A549 (cell line): ENCODE measurements at regions not wholly inside any gene's neighbourhood (a gene's known extent, or its start where the extent isn't known, plus 50 kb on each side); places are given as distances from the start of the nearest gene placed in this dataset.

Source experiments
- CEBPB ChIP-seq, 2 experiments: fragments of >200 bp in 1 of 2; sonication (Bioruptor Twin) in 1 of 2; formaldehyde crosslinking in 1 of 2; IDR thresholded peaks; 2 replicates each; pipeline ENCODE4 v1.6.1; 2012 to 2016
- CTCF ChIP-seq: fragments of >200 bp; sonication (Bioruptor Twin); formaldehyde crosslinking; IDR thresholded peaks from 3 replicates; pipeline ENCODE4 v1.5.1; 2016
- JUN ChIP-seq, 2 experiments: fragments of >200 bp; sonication (Bioruptor Twin); formaldehyde crosslinking; IDR thresholded peaks; 2 replicates in 1 of 2; 3 replicates in 1 of 2; pipeline ENCODE4 v1.6.1; 2016 to 2017
- KDM5A ChIP-seq: fragments of 200-600 bp; sonication (generic); IDR thresholded peaks from 2 replicates; pipeline ENCODE4 v1.6.1; 2016; ENCODE audit warnings: antibody characterized with exemption, mild to moderate bottlenecking
- MAZ ChIP-seq: fragments of 150-350 bp; IDR thresholded peaks from 2 replicates; pipeline ENCODE4 v1.6.1; 2014; ENCODE audit warnings: antibody characterized with exemption, low read depth, low read length, borderline replicate concordance
- PHF8 ChIP-seq: fragments of 200-600 bp; sonication (generic); IDR thresholded peaks from 2 replicates; pipeline ENCODE4 v1.6.1; 2016; ENCODE audit warnings: low read depth, mild to moderate bottlenecking, antibody characterized with exemption, moderate library complexity, borderline replicate concordance
- POLR2A ChIP-seq: IDR thresholded peaks from 2 replicates; pipeline ENCODE4 v1.6.1; 2012; ENCODE audit warnings: mild to moderate bottlenecking, low read length
- RCOR1 ChIP-seq: fragments of 150-350 bp; IDR thresholded peaks from 2 replicates; pipeline ENCODE4 v1.6.1; 2014; ENCODE audit warnings: antibody characterized with exemption, low read length, low read depth
- TP53 ChIP-seq: fragments of 250-450 bp; sonication (Bioruptor Pico); IDR thresholded peaks from 2 replicates; pipeline ENCODE4 v1.5.0; 2021; ENCODE audit warnings: mild to moderate bottlenecking, moderate library complexity
- TF ChIP-seq, protein P1 (sequence below): IDR thresholded peaks from 2 replicates; pipeline ENCODE4 v1.6.1; 2012

DNA sequence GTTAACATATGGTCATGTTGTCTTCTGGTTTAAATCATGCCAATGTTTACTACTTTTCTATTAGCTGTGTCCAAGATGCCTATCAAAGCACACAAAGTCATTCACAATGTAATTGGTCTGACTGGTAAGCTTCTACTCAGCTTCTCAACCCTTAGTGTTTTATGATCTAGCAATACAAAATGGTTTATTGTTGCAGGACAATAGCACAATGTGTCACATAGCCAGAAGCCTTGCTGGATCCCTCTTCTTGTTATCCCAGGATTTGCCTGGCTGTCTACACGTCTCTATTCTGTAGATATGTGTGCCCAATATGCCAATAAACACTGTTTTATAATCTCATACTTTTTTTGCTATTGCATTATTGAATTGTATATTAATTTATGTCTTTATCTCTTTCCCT is 1111.0 kb upstream of the AGA start:
- TF ChIP-seq KDM5A (no peak), CEBPB (IDR thresholded peaks at IDR 0.05) (no peak), CTCF (no peak), TP53 (CRISPR knock-in tag) (no peak), MAZ (no peak), RCOR1 (no peak), JUN (IDR thresholded peaks at IDR 0.05) (no peak), POLR2A (no peak), PHF8 (no peak)
- TF ChIP-seq, protein P1, sequence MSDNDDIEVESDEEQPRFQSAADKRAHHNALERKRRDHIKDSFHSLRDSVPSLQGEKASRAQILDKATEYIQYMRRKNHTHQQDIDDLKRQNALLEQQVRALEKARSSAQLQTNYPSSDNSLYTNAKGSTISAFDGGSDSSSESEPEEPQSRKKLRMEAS = no peak
